ENCODE measurements at regions not wholly inside any gene's neighbourhood (a gene's known extent, or its start where the extent isn't known, plus 50 kb on each side); places are given as distances from the start of the nearest gene placed in this dataset.
"Not testable (repeated sequence)": the region's sequence is repeated elsewhere in the genome, so short reads cannot be mapped to it uniquely, and the experiment has no call there.

GRCh38 chr3:159390656-159391212, 588.9 kb downstream of the MFSD1 start:
- Histone ChIP-seq H3K36me3 (no peaks in the 10 kb centered on the region), H3K9me3 (no peaks in the 10 kb centered on the region), H3K27me3 (no peaks in the 10 kb centered on the region), H3K27ac (no peak overlapping the region), H3K4me3 (ENCODE audit: low read depth in 1 of 2, low read length in 1 of 2) (no peak overlapping the region), H3K4me1 (ENCODE audit: control insufficient read depth in 1 of 2, insufficient read depth in 1 of 2, low read depth in 1 of 2, low read length in 1 of 2) (no peaks in the 10 kb centered on the region)
- TF ChIP-seq, protein P1, sequence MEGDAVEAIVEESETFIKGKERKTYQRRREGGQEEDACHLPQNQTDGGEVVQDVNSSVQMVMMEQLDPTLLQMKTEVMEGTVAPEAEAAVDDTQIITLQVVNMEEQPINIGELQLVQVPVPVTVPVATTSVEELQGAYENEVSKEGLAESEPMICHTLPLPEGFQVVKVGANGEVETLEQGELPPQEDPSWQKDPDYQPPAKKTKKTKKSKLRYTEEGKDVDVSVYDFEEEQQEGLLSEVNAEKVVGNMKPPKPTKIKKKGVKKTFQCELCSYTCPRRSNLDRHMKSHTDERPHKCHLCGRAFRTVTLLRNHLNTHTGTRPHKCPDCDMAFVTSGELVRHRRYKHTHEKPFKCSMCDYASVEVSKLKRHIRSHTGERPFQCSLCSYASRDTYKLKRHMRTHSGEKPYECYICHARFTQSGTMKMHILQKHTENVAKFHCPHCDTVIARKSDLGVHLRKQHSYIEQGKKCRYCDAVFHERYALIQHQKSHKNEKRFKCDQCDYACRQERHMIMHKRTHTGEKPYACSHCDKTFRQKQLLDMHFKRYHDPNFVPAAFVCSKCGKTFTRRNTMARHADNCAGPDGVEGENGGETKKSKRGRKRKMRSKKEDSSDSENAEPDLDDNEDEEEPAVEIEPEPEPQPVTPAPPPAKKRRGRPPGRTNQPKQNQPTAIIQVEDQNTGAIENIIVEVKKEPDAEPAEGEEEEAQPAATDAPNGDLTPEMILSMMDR (IDR thresholded peaks at IDR 0.05), result no peak

GRCh38 chr3:159397683-159398082, 591.0 kb upstream of the IL12A start:
- not testable (repeated sequence) for H3K9me3 ChIP-seq; H3K4me3 ChIP-seq (ENCODE audit: low read depth in 1 of 2, low read length in 1 of 2); H3K36me3 ChIP-seq; H3K4me1 ChIP-seq (ENCODE audit: control insufficient read depth in 1 of 2, insufficient read depth in 1 of 2, low read depth in 1 of 2, low read length in 1 of 2); H3K27ac ChIP-seq; H3K27me3 ChIP-seq

DNA sequence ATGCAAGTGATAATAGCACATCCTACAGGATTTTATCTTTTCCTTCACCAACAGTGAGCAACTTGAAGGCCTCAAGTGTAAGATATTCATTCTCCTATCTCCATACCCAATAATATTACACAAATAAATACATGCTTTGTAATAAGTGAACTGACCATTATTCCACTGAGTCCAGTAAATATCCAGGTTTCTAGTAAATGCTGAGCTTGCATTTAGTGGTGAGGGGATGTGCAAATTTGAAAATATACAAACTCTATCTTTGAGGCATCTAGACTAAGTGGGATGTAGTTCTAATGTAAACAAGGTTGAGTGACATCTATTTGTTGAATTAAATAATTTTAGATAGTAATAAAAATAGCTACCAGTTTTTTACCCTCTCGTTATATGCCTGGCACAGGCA, 587.6 kb upstream of the IL12A start:
- Histone ChIP-seq H3K27ac (no peak overlapping the region), H3K4me3 (ENCODE audit: low read depth in 1 of 2, low read length in 1 of 2) (no peak overlapping the region), H3K27me3 (no peaks in the 10 kb centered on the region), H3K4me1 (ENCODE audit: control insufficient read depth in 1 of 2, insufficient read depth in 1 of 2, low read depth in 1 of 2, low read length in 1 of 2) (no peaks in the 10 kb centered on the region), H3K36me3 (no peaks in the 10 kb centered on the region), H3K9me3 (no peaks in the 10 kb centered on the region)
- TF ChIP-seq, protein P1 (IDR thresholded peaks at IDR 0.05), result no peak

GRCh38 chr3:159409711-159410110, 578.9 kb upstream of the IL12A start:
- not testable (repeated sequence) for H3K27me3 ChIP-seq; H3K27ac ChIP-seq; H3K4me1 ChIP-seq (ENCODE audit: control insufficient read depth in 1 of 2, insufficient read depth in 1 of 2, low read depth in 1 of 2, low read length in 1 of 2)

DNA sequence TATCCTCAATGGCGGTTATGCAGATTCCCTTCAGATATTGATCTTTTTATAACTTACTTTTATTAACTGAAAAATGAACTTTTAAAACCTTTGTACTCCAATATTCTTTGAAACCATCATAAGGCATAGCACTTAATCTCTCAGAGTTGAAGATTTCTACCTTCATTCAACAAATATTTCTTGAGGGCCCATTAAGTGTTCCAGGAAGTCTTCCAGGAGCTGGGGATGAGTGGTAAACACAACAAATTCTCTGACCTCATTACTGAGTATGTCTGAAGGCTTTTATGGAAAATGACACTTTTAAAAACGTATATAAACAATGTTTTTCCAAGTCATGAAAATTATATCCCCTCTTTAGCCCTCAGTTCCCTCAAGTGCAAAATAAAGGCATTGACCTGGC, 575.3 kb upstream of the IL12A start:
- no peaks in the 10 kb centered on the region for H3K9me3 ChIP-seq
- no peaks in the 10 kb centered on the region for H3K36me3 ChIP-seq
- no peak overlapping the region for H3K4me3 ChIP-seq (ENCODE audit: low read depth in 1 of 2, low read length in 1 of 2)
- H3K27ac ChIP-seq, result no peak overlapping the region
- H3K27me3 ChIP-seq, result no peaks in the 10 kb centered on the region
- TF ChIP-seq, protein P1 (IDR thresholded peaks at IDR 0.05), result no peak
- H3K4me1 ChIP-seq (ENCODE audit: control insufficient read depth in 1 of 2, insufficient read depth in 1 of 2, low read depth in 1 of 2, low read length in 1 of 2), result no peaks in the 10 kb centered on the region

More at GRCh38 chr3:159409711-159410110, 578.9 kb upstream of the IL12A start:
- H3K9me3 ChIP-seq; H3K4me3 ChIP-seq (ENCODE audit: low read depth in 1 of 2, low read length in 1 of 2); H3K36me3 ChIP-seq: not testable (repeated sequence)

GRCh38 chr3:159416856-159417255, 571.8 kb upstream of the IL12A start:
- Histone ChIP-seq H3K4me3 (ENCODE audit: low read depth in 1 of 2, low read length in 1 of 2) (no peak overlapping the region), H3K27me3 (no peaks in the 10 kb centered on the region), H3K9me3 (no peaks in the 10 kb centered on the region), H3K36me3 (no peaks in the 10 kb centered on the region), H3K27ac (no peak overlapping the region), H3K4me1 (ENCODE audit: control insufficient read depth in 1 of 2, insufficient read depth in 1 of 2, low read depth in 1 of 2, low read length in 1 of 2) (no peaks in the 10 kb centered on the region)
- TF ChIP-seq, protein P1 (IDR thresholded peaks at IDR 0.05), result no peak

- H3K4me3 ChIP-seq (ENCODE audit: low read depth in 1 of 2, low read length in 1 of 2), result no peak overlapping the region
- H3K27me3 ChIP-seq, result no peaks in the 10 kb centered on the region
- H3K36me3 ChIP-seq, result no peaks in the 10 kb centered on the region
- no peak overlapping the region for H3K27ac ChIP-seq
- H3K4me1 ChIP-seq (ENCODE audit: control insufficient read depth in 1 of 2, insufficient read depth in 1 of 2, low read depth in 1 of 2, low read length in 1 of 2), result no peaks in the 10 kb centered on the region
- TF ChIP-seq, protein P1 (IDR thresholded peaks at IDR 0.05), result no peak
- H3K9me3 ChIP-seq, result no peaks in the 10 kb centered on the region
These were observed 570.9 kb upstream of the IL12A start for GRCh38 chr3:159417761-159418160.

Measured in neutrophil (primary cell).